ENCODE measurements at regions not wholly inside any gene's neighbourhood (a gene's known extent, or its start where the extent isn't known, plus 50 kb on each side); places are given as distances from the start of the nearest gene placed in this dataset.

DNA sequence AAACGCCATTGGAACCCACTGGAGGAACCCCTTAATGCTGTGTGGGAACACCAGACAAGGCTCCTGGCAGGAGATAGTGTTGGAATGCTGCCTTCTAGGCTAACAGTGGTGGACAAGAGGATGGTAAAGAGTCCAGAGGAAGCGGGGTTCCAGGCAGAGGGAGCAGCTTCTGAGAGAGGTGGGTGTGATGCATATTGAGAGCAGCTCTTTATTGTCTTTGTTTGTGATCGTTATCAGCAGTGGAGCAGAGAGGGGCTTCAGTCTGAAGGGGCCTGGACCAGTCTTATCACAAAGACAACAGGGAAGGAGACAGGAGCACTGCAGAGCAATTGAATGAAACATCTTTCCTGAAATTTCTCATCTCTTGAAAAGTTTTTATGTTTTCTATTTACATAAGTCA lies 106.8 kb upstream of the PLET1 start:
- Mint-ChIP-seq H3K36me3 (ENCODE audit: low read depth) (no peaks in the 10 kb centered on the region), H3K4me1 (no peaks in the 10 kb centered on the region), H3K4me3 (no peak overlapping the region), H3K27me3 (no peaks in the 10 kb centered on the region), H3K27ac (no peak overlapping the region), H3K9me3 (no peaks in the 10 kb centered on the region)
- intact Hi-C loops (cut with micrococcal nuclease) = no loop called here
- no peak for DNase-seq

DNA sequence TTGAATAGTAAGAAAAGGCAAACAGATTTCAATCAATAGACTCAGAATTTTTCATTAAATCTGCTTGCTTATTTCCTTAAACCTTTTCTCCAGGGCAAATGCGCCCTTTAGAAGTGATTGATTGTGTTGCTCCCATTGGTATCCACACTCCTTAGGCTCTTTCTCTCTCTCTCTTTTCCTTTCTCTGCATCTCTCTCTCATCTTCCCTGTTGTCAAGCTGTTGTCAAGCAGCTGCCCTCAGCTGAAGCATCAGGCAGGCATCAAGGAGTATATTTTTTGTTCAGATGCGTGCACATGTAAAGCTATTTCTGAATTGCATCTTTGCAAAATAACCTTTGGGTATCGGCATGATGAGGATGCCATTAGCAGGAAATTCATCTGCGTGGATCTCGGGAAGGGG lies 107.2 kb upstream of the PLET1 start:
- Mint-ChIP-seq H3K36me3 (ENCODE audit: low read depth) (no peaks in the 10 kb centered on the region), H3K27me3 (peaks cover under 1% of the 10 kb centered on the region), H3K9me3 (no peaks in the 10 kb centered on the region), H3K4me3 (no peak overlapping the region), H3K27ac (no peak overlapping the region), H3K4me1 (no peaks in the 10 kb centered on the region)
- intact Hi-C loops (cut with micrococcal nuclease) = no loop called here
- DNase-seq = no peak

DNA sequence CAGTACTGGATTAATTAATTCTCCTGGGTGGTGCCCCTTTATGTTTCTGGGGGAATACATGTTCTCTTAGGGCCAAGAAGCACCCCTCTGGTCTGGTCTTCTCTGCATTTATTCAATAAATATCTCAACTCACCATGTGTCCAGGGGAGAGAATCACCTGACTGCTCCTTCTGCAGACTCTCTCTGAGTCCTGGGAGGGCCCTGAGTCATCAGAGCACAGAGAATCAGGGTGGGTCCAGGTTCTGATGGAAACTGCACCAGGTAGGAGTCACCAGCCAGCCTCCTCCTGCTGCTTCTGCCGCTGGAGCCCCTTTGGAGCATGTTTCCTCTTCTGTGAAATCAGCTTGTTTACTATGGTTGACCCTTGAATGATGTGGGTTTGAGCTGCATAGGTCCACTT lies 107.7 kb upstream of the PLET1 start:
- DNase-seq = no peak
- H3K4me3 Mint-ChIP-seq = no peak overlapping the region
- no peaks in the 10 kb centered on the region for H3K9me3 Mint-ChIP-seq
- H3K27ac Mint-ChIP-seq = no peak overlapping the region
- intact Hi-C loops (cut with micrococcal nuclease) = no loop called here
- peaks cover 4% of the 10 kb centered on the region for H3K27me3 Mint-ChIP-seq
- no peaks in the 10 kb centered on the region for H3K4me1 Mint-ChIP-seq
- H3K36me3 Mint-ChIP-seq (ENCODE audit: low read depth) = no peaks in the 10 kb centered on the region

- H3K9me3 Mint-ChIP-seq = no peaks in the 10 kb centered on the region
- intact Hi-C loops (cut with micrococcal nuclease) = no loop called here
- H3K27ac Mint-ChIP-seq = no peak overlapping the region
- no peaks in the 10 kb centered on the region for H3K36me3 Mint-ChIP-seq (ENCODE audit: low read depth)
- no peak overlapping the region for H3K4me3 Mint-ChIP-seq
- H3K4me1 Mint-ChIP-seq = no peaks in the 10 kb centered on the region
- peaks cover 4% of the 10 kb centered on the region for H3K27me3 Mint-ChIP-seq
- no peak for DNase-seq
Measured at GRCh38 chr11:112369374-112369773, 108.7 kb upstream of the PLET1 start.

DNA sequence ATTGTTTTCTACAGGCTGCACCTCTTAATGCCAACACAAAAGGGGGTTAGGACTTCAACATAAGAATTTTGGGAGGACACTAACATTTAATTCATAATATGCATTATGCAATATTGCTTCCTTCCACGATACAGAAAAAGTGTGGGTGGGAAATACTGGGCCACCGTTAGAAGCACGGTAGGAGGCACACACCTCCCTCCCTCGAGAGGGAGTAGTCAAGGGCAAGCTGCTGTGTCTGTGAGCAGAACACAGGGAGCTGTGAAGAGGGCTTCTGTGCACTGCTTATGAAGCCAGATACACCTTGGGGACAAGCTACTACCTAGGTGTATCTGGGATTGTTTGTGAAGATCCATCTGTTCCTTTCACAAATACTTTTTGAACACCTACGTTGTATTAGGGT lies 109.3 kb upstream of the PLET1 start:
- Mint-ChIP-seq H3K4me1 (no peaks in the 10 kb centered on the region), H3K9me3 (no peaks in the 10 kb centered on the region), H3K36me3 (ENCODE audit: low read depth) (no peaks in the 10 kb centered on the region), H3K27ac (no peak overlapping the region), H3K27me3 (peaks cover 4% of the 10 kb centered on the region), H3K4me3 (no peak overlapping the region)
- intact Hi-C loops (cut with micrococcal nuclease) = no loop called here
- no peak for DNase-seq

DNA sequence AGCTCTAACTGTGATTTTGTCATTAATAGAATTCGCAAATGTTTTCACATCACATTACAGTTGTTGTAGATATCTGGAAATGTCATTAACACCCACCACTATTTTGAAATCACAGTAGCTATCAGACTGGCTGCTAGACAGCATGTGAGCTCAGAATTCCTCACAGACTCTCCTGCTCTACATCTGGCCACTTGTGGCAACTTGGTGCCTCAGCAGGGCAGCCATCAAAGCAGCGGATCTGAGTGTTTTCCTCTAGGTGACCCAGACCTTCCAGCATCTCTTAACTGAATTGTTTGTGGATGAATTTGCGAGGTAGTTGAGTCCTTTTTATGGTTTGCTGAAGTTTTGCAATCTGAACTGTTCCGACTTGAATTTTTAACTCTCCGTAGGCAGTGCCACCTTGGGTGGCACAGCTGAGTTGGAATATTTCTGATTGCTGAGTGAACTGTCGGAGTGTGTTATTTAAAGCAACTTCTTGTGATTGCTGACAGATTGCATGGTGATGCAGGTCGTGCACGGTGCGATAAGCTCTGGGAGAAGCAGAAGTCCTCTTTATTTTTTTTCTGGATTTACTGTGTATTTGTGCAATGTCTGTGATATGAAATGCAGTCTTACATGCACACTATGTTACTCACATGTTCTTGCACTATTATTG lies 114.0 kb upstream of the PLET1 start:
- Mint-ChIP-seq H3K27me3 (peaks cover 4% of the 10 kb centered on the region), H3K9me3 (no peaks in the 10 kb centered on the region), H3K4me3 (no peak overlapping the region), H3K4me1 (no peaks in the 10 kb centered on the region), H3K36me3 (ENCODE audit: low read depth) (no peaks in the 10 kb centered on the region), H3K27ac (no peak overlapping the region)
- no peak for DNase-seq
- intact Hi-C loops (cut with micrococcal nuclease) = no loop called here

DNA sequence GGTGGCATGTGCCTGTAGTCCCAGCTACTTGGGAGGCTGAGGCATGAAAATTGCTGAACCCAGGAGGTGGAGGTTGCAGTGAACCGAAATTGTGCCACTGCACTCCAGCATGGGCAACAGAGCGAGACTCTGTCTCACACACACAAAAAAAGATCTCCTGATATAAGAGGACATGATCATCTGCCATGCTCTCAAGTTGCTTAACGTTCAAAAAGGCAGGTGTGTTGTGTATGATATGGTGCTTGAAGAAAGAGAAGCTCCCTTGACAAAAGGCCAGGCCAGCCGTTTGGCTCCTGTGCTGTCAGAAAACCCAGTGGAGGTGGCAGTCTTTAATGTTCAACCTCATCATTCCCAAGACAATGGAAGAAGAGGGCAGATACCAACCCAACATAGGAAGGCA lies 117.3 kb upstream of the PLET1 start:
- H3K27me3 Mint-ChIP-seq = peaks cover 3% of the 10 kb centered on the region
- no peaks in the 10 kb centered on the region for H3K4me1 Mint-ChIP-seq
- no peaks in the 10 kb centered on the region for H3K9me3 Mint-ChIP-seq
- no peak overlapping the region for H3K27ac Mint-ChIP-seq
- H3K36me3 Mint-ChIP-seq (ENCODE audit: low read depth) = no peaks in the 10 kb centered on the region
- H3K4me3 Mint-ChIP-seq = no peak overlapping the region
- DNase-seq = no peak
- intact Hi-C loops (cut with micrococcal nuclease) = no loop called here

- no peaks in the 10 kb centered on the region for H3K4me1 Mint-ChIP-seq
- intact Hi-C loops (cut with micrococcal nuclease) = no loop called here
- no peaks in the 10 kb centered on the region for H3K36me3 Mint-ChIP-seq (ENCODE audit: low read depth)
- no peak for DNase-seq
- no peaks in the 10 kb centered on the region for H3K9me3 Mint-ChIP-seq
- no peak overlapping the region for H3K4me3 Mint-ChIP-seq
- H3K27ac Mint-ChIP-seq = no peak overlapping the region
- no peaks in the 10 kb centered on the region for H3K27me3 Mint-ChIP-seq
Measured at GRCh38 chr11:112380464-112380863, 119.8 kb upstream of the PLET1 start.

DNA sequence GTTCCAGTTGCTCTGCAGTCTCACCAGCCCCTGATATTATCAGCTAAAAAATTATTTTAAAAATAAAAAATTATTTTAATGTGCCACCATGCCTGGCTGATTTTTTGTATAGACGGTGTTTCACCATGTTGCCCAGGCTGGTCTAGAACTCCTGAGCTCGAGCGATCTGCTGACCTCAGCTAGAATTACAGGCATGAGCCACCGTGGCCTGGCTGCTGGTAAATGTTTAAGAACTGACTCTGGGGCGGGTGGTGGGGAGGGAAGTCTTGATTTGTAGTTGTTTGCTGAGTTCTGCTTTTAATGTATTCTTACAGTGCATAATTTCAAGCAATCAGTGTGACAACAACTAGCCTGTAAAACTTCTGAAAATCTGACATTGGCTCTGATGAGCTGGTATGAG lies 120.9 kb upstream of the PLET1 start:
- intact Hi-C loops (cut with micrococcal nuclease) = no loop called here
- Mint-ChIP-seq H3K27ac (no peak overlapping the region), H3K27me3 (peaks cover 4% of the 10 kb centered on the region), H3K36me3 (ENCODE audit: low read depth) (no peaks in the 10 kb centered on the region), H3K4me3 (no peak overlapping the region), H3K4me1 (no peaks in the 10 kb centered on the region), H3K9me3 (no peaks in the 10 kb centered on the region)
- DNase-seq = no peak

GRCh38 chr11:112382561-112382960 lies 121.9 kb upstream of the PLET1 start:
- Mint-ChIP-seq H3K27me3 (peaks cover 4% of the 10 kb centered on the region), H3K36me3 (ENCODE audit: low read depth) (no peaks in the 10 kb centered on the region), H3K27ac (no peak overlapping the region), H3K4me1 (no peaks in the 10 kb centered on the region), H3K9me3 (no peaks in the 10 kb centered on the region), H3K4me3 (no peak overlapping the region)
- intact Hi-C loops (cut with micrococcal nuclease) = no loop called here
- DNase-seq = no peak

- Mint-ChIP-seq H3K9me3 (no peaks in the 10 kb centered on the region), H3K27me3 (peaks cover 9% of the 10 kb centered on the region), H3K4me1 (no peaks in the 10 kb centered on the region), H3K27ac (no peak overlapping the region), H3K36me3 (ENCODE audit: low read depth) (peaks cover 2% of the 10 kb centered on the region), H3K4me3 (no peak overlapping the region)
- intact Hi-C loops (cut with micrococcal nuclease) = no loop called here
- DNase-seq = no peak
Measured at GRCh38 chr11:112388496-112388895, 127.8 kb upstream of the PLET1 start.

DNA sequence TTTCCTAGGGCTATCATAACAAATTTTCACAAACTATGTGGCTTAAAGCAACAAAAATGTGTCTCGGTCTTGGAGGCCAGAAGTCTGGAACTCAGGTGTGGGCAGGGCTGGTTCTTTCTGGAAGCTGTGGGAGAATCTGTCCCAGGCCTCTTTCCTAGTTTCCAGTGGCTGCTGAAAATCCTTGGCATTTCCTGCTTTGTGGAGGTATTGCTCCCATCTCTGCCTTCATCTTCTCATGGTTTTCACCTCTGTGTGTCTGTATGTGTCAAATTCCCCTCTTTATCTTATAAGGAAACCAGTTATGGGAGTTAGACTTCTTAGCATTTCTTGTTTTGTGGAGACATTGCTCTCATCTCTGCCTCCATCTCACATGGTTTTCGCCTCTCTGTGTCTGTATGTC lies 130.4 kb upstream of the PLET1 start:
- Mint-ChIP-seq H3K36me3 (ENCODE audit: low read depth) (peaks cover 2% of the 10 kb centered on the region), H3K27me3 (peaks cover 5% of the 10 kb centered on the region), H3K9me3 (no peaks in the 10 kb centered on the region), H3K4me1 (no peaks in the 10 kb centered on the region), H3K4me3 (no peak overlapping the region), H3K27ac (no peak overlapping the region)
- intact Hi-C loops (cut with micrococcal nuclease) = no loop called here
- no peak for DNase-seq

DNA sequence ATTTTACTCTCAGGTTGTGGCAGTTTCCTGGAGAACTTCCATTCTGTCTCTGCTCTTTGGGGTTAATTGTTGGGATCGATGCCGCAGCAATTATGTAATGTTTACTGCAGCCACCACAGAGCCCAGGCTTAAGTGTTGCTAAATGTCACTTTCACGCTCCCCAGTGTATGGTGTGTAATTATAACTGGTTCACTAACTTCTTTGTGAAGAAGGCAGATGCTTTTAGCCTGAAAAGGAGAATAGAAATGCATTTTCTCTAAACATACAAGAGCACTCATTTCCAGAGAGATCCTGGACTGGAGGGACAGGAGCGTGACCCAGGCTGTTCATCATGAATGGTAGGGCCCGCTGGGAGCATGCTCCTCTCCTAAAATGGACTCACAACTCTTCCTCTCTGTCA lies 132.2 kb upstream of the PLET1 start:
- Mint-ChIP-seq H3K4me1 (no peaks in the 10 kb centered on the region), H3K4me3 (no peak overlapping the region), H3K27me3 (peaks cover 5% of the 10 kb centered on the region), H3K9me3 (no peaks in the 10 kb centered on the region), H3K36me3 (ENCODE audit: low read depth) (peaks cover 2% of the 10 kb centered on the region), H3K27ac (no peak overlapping the region)
- no peak for DNase-seq
- intact Hi-C loops (cut with micrococcal nuclease) = no loop called here

- Mint-ChIP-seq H3K27me3 (peaks cover 3% of the 10 kb centered on the region), H3K4me3 (no peak overlapping the region), H3K9me3 (no peaks in the 10 kb centered on the region), H3K4me1 (no peaks in the 10 kb centered on the region), H3K27ac (no peak overlapping the region), H3K36me3 (ENCODE audit: low read depth) (no peaks in the 10 kb centered on the region)
- intact Hi-C loops (cut with micrococcal nuclease) = no loop called here
- DNase-seq = no peak
Measured at GRCh38 chr11:112394304-112394703, 133.6 kb upstream of the PLET1 start.

- Mint-ChIP-seq H3K27me3 (no peaks in the 10 kb centered on the region), H3K4me1 (no peaks in the 10 kb centered on the region), H3K27ac (no peak overlapping the region), H3K9me3 (no peaks in the 10 kb centered on the region), H3K4me3 (no peak overlapping the region), H3K36me3 (ENCODE audit: low read depth) (no peaks in the 10 kb centered on the region)
- DNase-seq = no peak
- intact Hi-C loops (cut with micrococcal nuclease) = no loop called here
Measured at GRCh38 chr11:112396076-112396475, 135.4 kb upstream of the PLET1 start.

Data from activated CD4-positive, alpha-beta T cell treated with anti-CD3 and anti-CD28 coated beads, Interleukin-2, amount 10 ng/mL, durations not matched to agents 24 days and 14 days (primary cell).